H9 (cell line): ENCODE measurements at regions not wholly inside any gene's neighbourhood (a gene's known extent, or its start where the extent isn't known, plus 50 kb on each side); places are given as distances from the start of the nearest gene placed in this dataset.

Experiments
- DNase-seq: peaks from one replicate; pipeline ENCODE4 v3.0.0-alpha.2; 2017
- H2AFZ ChIP-seq: one replicate; pipeline ENCODE4 v1.6.1; 2013; ENCODE audit warnings: mild to moderate bottlenecking, low read length, control low read depth, moderate library complexity
- H2AK5ac ChIP-seq: 2 replicates; pipeline ENCODE4 v1.6.1; 2013; ENCODE audit warnings: low read length, control low read depth, mixed read lengths; ENCODE audit not compliant: insufficient read length
- H2BK120ac ChIP-seq: one replicate; pipeline ENCODE4 v1.6.1; 2013; ENCODE audit warnings: low read depth, mild to moderate bottlenecking, low read length, control low read depth, inconsistent platforms; ENCODE audit not compliant: poor library complexity, severe bottlenecking
- H2BK12ac ChIP-seq: 2 replicates; pipeline ENCODE4 v1.6.1; 2013; ENCODE audit warnings: low read length, control low read depth, mixed read lengths, low read depth; ENCODE audit not compliant: insufficient read length
- H2BK15ac ChIP-seq: 2 replicates; pipeline ENCODE4 v1.6.1; 2013; ENCODE audit warnings: low read depth, low read length, control low read depth
- H2BK20ac ChIP-seq: one replicate; pipeline ENCODE4 v1.6.1; 2013; ENCODE audit warnings: low read depth, mild to moderate bottlenecking, low read length, control low read depth, inconsistent platforms; ENCODE audit not compliant: poor library complexity, severe bottlenecking
- H2BK5ac ChIP-seq: 2 replicates; pipeline ENCODE4 v1.6.1; 2013; ENCODE audit warnings: low read length, control low read depth, mixed read lengths; ENCODE audit not compliant: insufficient read length
- H3K14ac ChIP-seq: 2 replicates; pipeline ENCODE4 v1.6.1; 2013; ENCODE audit warnings: low read length, control low read depth; ENCODE audit not compliant: insufficient read depth
- H3K18ac ChIP-seq: 2 replicates; pipeline ENCODE4 v1.6.1; 2013; ENCODE audit warnings: low read depth, mild to moderate bottlenecking, mixed read lengths, low read length, control low read depth; ENCODE audit not compliant: insufficient read length
- H3K23ac ChIP-seq: 2 replicates; pipeline ENCODE4 v1.6.1; 2013; ENCODE audit warnings: low read length, control low read depth, mixed read lengths, low read depth; ENCODE audit not compliant: insufficient read length
- H3K23me2 ChIP-seq: 2 replicates; pipeline ENCODE4 v1.6.1; 2013; ENCODE audit warnings: low read depth, mild to moderate bottlenecking, mixed read lengths, low read length, control low read depth; ENCODE audit not compliant: insufficient read length, poor library complexity, severe bottlenecking
- H3K27ac ChIP-seq: 2 replicates; pipeline ENCODE4 v1.5.1; 2013; ENCODE audit warnings: low read length, control low read depth, mixed read lengths, low read depth; ENCODE audit not compliant: insufficient read length
- H3K27me3 ChIP-seq: 2 replicates; pipeline ENCODE4 v1.6.1; 2013; ENCODE audit warnings: low read length, control low read depth, inconsistent platforms; ENCODE audit not compliant: insufficient read depth
- H3K4ac ChIP-seq: 2 replicates; pipeline ENCODE4 v1.6.1; 2013; ENCODE audit warnings: low read depth, mild to moderate bottlenecking, control low read depth, inconsistent platforms, low read length, moderate library complexity
- H3K4me1 ChIP-seq: 2 replicates; pipeline ENCODE4 v1.6.1; 2013; ENCODE audit warnings: low read length, control low read depth, inconsistent platforms; ENCODE audit not compliant: insufficient read depth
- H3K4me2 ChIP-seq: 2 replicates; pipeline ENCODE4 v1.6.1; 2013; ENCODE audit warnings: low read length, control low read depth, mixed read lengths; ENCODE audit not compliant: insufficient read length, insufficient read depth
- H3K56ac ChIP-seq: 2 replicates; pipeline ENCODE4 v1.6.1; 2013; ENCODE audit warnings: low read depth, mild to moderate bottlenecking, mixed read lengths, low read length, control low read depth; ENCODE audit not compliant: insufficient read length
- H3K79me1 ChIP-seq: 2 replicates; pipeline ENCODE4 v1.6.1; 2013; ENCODE audit warnings: low read depth, mild to moderate bottlenecking, moderate library complexity, low read length, control low read depth, inconsistent platforms; ENCODE audit not compliant: insufficient read depth, poor library complexity, severe bottlenecking
- H3K79me2 ChIP-seq: 2 replicates; pipeline ENCODE4 v1.6.1; 2013; ENCODE audit warnings: low read length, control low read depth, inconsistent platforms; ENCODE audit not compliant: insufficient read depth
- H3K9ac ChIP-seq: 2 replicates; pipeline ENCODE4 v1.6.1; 2013; ENCODE audit warnings: low read length, control low read depth, mixed read lengths; ENCODE audit not compliant: insufficient read length; ENCODE audit errors: extremely low read depth
- H3K9me3 ChIP-seq: one replicate; pipeline ENCODE4 v1.6.1; 2013; ENCODE audit warnings: low read depth, low read length, inconsistent platforms; ENCODE audit not compliant: control insufficient read depth
- H3T11ph ChIP-seq: one replicate; pipeline ENCODE4 v1.6.1; 2013; ENCODE audit warnings: mild to moderate bottlenecking, low read length, control low read depth, inconsistent platforms
- H4K20me1 ChIP-seq: one replicate; pipeline ENCODE4 v1.6.1; 2013; ENCODE audit not compliant: control insufficient read depth, insufficient read length, insufficient read depth
- H4K5ac ChIP-seq: 2 replicates; pipeline ENCODE4 v1.6.1; 2013; ENCODE audit warnings: low read depth, mild to moderate bottlenecking, mixed read lengths, low read length, control low read depth; ENCODE audit not compliant: insufficient read length
- H4K8ac ChIP-seq: replicated peaks from 2 replicates; pipeline ENCODE4 v1.6.1; 2013; ENCODE audit warnings: low read length, control low read depth, mixed read lengths, low read depth; ENCODE audit not compliant: insufficient read length
- H4K91ac ChIP-seq: 2 replicates; pipeline ENCODE4 v1.6.1; 2013; ENCODE audit warnings: low read depth, mild to moderate bottlenecking, moderate library complexity, mixed read lengths, low read length, control low read depth; ENCODE audit not compliant: insufficient read length
- H3K27ac Mint-ChIP-seq, 3 experiments: 2 replicates in 2 of 3; 3 replicates in 1 of 3; pipeline ENCODE4 v1.8.0; 2020 to 2021; ENCODE audit warnings: mixed read lengths in 3 of 3, mild to moderate bottlenecking in 1 of 3, moderate library complexity in 1 of 3
- H3K27me3 Mint-ChIP-seq: 2 replicates; pipeline ENCODE4 v1.8.0; 2021; ENCODE audit warnings: low read depth, mild to moderate bottlenecking, moderate library complexity, mixed read lengths
- H3K36me3 Mint-ChIP-seq, 3 experiments: 2 replicates in 2 of 3; 3 replicates in 1 of 3; pipeline ENCODE4 v1.8.0; 2020 to 2021; ENCODE audit warnings: low read depth in 3 of 3, mixed read lengths in 3 of 3; ENCODE audit not compliant: insufficient read depth in 1 of 3
- H3K4me1 Mint-ChIP-seq, 2 experiments: 2 replicates each; pipeline ENCODE4 v1.8.0; 2020; ENCODE audit warnings: mixed read lengths in 2 of 2
- H3K4me3 Mint-ChIP-seq, 2 experiments: 2 replicates in 1 of 2; 3 replicates in 1 of 2; pipeline ENCODE4 v1.8.0; 2020 to 2021; ENCODE audit warnings: mild to moderate bottlenecking in 2 of 2, mixed read lengths in 2 of 2, moderate library complexity in 1 of 2
- H3K9me3 Mint-ChIP-seq, 2 experiments: 2 replicates in 1 of 2; 3 replicates in 1 of 2; pipeline ENCODE4 v1.8.0; 2020; ENCODE audit warnings: mild to moderate bottlenecking in 2 of 2, mixed read lengths in 2 of 2, moderate library complexity in 1 of 2
- CTCF ChIP-seq: fragments of 200-600 bp; sonication (generic); conservative IDR thresholded peaks from 3 replicates; pipeline ENCODE4 v1.8.0; 2021; ENCODE audit warnings: antibody characterized with exemption, mild to moderate bottlenecking
- WGBS: extraction: QIAGEN DNeasy Blood & Tissue Kit; methylation state at CpG from one replicate; pipeline ENCODE4 v1.1.7; 2013; ENCODE audit warnings: missing lambda C conversion rate, low lambda C conversion rate, mixed read lengths; ENCODE audit not compliant: insufficient read length; ENCODE audit errors: extremely low coverage; 5-methylcytosine and 5-hydroxymethylcytosine counted together

GRCh38 chr2:129708221-129708967, 271.1 kb upstream of the RAB6C start:
- peaks cover 42 to 47% of the 10 kb centered on the region in 2 experiments for H3K4me1 Mint-ChIP-seq
- no peak overlapping the region for H3K4me3 Mint-ChIP-seq
- TF ChIP-seq CTCF: peak; percentile 66
- H3K27me3 ChIP-seq: no peaks in the 10 kb centered on the region
- no peak overlapping the region for H3K27ac Mint-ChIP-seq
- no peak overlapping the region for H3K27ac ChIP-seq
- H2AK5ac ChIP-seq: no peak overlapping the region
- no peak overlapping the region for H3K23ac ChIP-seq
- H3K23me2 ChIP-seq: no peaks in the 10 kb centered on the region
- H3K4me2 ChIP-seq: no peak overlapping the region
- H2BK15ac ChIP-seq: no peak overlapping the region
- H3K56ac ChIP-seq: no peak overlapping the region
- no peak overlapping the region for H4K8ac ChIP-seq
- H2BK20ac ChIP-seq: no peak overlapping the region
- no peak overlapping the region for H3K18ac ChIP-seq
- no peak overlapping the region for H2BK5ac ChIP-seq
- H4K5ac ChIP-seq: no peak overlapping the region
- no peak for DNase-seq
- no peaks in the 10 kb centered on the region for H3K79me2 ChIP-seq
- H3K4me1 ChIP-seq: peaks cover 2% of the 10 kb centered on the region; the same call in 1 of the 2 replicates
- no peaks in the 10 kb centered on the region; a peak in 1 of 5 replicates for H3K9me3 Mint-ChIP-seq
- WGBS: no CpG with 5 or more reads among the region's 20 CpGs
- no peak overlapping the region for H2BK12ac ChIP-seq
- no peak overlapping the region for H3K14ac ChIP-seq
- H3K4ac ChIP-seq: no peak overlapping the region
- H3K79me1 ChIP-seq: no peaks in the 10 kb centered on the region
- no peak overlapping the region for H3K9ac ChIP-seq
- H4K91ac ChIP-seq: no peak overlapping the region
- no peak overlapping the region for H2AFZ ChIP-seq
- H4K20me1 ChIP-seq: no peaks in the 10 kb centered on the region
- no peak overlapping the region for H3T11ph ChIP-seq
- no peak overlapping the region for H2BK120ac ChIP-seq
- no peaks in the 10 kb centered on the region for H3K9me3 ChIP-seq
- H3K27me3 Mint-ChIP-seq: peaks cover 3% of the 10 kb centered on the region; the same call in 1 of the 2 replicates
- H3K36me3 Mint-ChIP-seq: no peaks in the 10 kb centered on the region
